Activated naive CD4-positive, alpha-beta T cell treated with anti-CD3 and anti-CD28 coated beads, Interleukin-2, amount 50 U/mL, for 16 hours (primary cell): ENCODE measurements at regions not wholly inside any gene's neighbourhood (a gene's known extent, or its start where the extent isn't known, plus 50 kb on each side); places are given as distances from the start of the nearest gene placed in this dataset.
"Not testable (repeated sequence)": the region's sequence is repeated elsewhere in the genome, so short reads cannot be mapped to it uniquely, and the experiment has no call there.

Experiments used
- DNase-seq: peaks from one replicate; pipeline ENCODE4 v3.0.0-alpha.2; 2020

DNA sequence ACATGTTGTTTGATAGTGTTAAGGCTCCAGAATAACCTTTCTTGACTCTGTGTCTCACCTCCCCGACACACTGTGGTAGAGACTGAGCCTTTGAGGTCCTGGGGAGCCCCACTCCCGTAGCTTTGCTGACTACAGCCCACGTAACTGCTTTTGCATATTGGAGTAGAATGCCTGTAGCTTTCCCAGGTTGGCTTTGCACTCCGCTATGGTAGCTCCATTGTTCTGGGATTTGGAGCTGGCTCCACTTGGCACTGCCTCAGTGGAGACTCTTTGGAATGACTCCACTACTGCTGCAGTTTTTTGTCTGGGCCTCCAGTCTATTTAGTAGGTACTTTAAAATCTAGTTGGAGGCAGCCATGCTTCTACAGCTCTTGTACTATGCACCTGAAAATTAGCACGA, 56.2 kb upstream of the ANXA1 start:
- no peak for DNase-seq

DNA sequence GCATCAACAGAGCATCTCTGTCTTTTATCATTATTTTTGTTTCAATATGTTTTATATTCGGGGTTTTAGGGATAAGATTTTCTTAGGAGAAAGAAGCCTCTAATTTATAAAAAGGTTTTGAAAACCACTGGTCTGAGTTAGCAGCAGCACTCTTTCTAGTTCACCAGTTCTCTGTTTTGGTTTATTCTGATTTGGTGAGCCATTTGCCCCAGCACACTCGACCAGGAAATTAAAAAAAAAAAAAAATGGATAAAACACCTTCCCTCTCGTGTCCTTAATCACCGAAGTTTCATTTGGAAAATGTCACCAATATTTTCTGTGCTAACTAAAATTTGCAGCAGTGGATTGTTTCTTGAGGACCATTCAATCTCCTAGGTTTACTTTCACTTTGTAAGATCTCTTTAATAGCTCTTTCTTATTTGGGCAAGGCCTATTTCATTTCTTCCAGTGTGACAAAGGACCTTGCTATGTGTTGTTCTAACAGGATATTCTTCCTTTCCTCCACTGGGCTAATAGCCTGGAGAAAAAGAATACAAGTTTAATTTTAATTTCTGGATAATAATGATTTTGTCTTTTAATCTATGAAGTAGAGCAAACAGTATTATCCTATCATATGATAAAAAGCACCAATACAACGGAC, 57.8 kb upstream of the ANXA1 start:
- no peak for DNase-seq

GRCh38 chr9:73093016-73093739, 58.5 kb upstream of the ANXA1 start:
- DNase-seq = no peak

GRCh38 chr9:73091909-73092308, 59.8 kb upstream of the ANXA1 start:
- no peak for DNase-seq

DNA sequence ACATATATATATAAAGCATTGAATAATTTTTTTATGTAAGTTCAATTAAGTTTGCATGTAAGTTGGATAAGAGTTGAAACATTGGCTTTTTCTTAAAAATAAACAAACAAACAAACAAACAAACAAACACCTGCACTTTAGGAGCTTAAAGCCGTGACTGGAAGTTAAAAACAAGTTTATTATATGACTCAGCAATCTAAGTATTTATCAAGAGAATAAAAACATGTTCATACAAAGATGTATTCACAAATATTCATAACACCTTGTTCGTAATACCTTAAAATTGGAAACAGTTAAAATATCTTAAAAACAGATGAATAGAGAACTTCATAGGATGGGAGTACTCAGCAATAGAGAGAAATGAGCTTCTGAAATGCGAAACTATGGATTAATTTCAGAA, 61.5 kb upstream of the ANXA1 start:
- no peak for DNase-seq

GRCh38 chr9:73089304-73089985, 62.2 kb upstream of the ANXA1 start:
- DNase-seq = no peak

DNA sequence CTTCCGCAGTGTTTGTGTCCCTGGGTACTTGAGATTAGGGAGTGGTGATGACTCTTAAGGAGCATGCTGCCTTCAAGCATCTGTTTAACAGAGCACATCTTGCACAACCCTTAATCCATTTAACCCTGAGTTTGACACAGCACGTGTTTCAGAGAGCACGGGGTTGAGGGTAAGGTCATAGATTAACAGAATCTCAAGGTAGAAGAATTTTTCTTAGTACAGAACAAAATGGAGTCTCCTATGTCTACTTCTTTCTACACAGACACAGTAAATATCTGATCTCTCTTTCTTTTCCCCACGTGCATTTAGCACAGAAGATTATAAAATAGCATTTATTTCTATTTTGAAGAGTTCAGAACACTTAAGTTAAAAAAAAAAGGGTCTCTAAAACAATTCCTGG, 63.8 kb upstream of the ANXA1 start:
- not testable (repeated sequence) for DNase-seq

DNA sequence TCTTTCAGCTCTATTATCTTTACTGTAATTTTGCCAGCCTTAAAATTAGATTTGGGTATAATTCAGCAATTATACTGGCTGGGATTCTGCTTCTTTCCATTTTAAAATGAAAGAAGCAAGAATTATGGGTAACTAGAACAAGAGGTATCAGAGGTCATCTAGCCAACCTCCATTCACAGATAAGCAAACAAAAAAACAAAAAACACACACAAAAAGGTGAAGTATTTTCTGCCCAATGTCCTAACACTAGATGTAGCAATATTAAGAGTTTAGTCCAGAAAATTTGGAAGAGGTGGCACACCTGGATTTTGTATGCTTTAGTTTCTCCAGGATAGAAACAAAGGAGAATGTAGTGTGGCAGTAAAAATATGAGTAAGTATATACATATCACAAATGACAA, 68.1 kb upstream of the ANXA1 start:
- DNase-seq = no peak

DNA sequence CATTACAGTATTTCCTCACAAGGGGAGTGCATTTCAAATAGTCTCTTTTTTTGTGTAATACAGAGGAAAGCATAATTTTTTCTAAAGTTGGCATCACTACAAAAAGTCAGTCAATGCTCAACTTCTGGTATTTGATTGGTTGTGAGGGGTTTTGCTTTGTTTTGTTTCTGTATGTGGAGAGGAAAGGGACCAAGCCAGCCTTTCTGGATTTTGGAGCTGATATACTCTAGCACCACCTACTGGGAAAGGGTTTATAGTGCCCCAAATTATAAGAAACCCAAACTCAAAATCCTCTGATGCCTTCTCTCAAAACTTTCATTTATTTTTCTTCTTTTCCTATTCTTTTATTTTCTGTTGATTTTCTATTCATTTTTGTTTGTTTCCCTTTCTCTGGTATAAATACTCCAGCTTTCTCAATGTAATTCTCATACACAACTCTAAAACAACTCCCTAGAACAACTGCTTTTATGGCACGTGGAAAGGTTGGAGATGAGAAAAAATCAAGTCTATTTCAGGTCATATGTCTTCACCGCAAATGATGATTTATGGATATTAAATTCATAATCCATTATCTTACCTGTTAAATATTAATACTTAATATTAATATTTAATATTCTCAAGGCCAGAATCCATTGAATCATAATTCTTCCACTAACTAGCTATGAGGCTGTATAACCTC, 69.5 kb upstream of the ANXA1 start:
- DNase-seq = no peak

DNA sequence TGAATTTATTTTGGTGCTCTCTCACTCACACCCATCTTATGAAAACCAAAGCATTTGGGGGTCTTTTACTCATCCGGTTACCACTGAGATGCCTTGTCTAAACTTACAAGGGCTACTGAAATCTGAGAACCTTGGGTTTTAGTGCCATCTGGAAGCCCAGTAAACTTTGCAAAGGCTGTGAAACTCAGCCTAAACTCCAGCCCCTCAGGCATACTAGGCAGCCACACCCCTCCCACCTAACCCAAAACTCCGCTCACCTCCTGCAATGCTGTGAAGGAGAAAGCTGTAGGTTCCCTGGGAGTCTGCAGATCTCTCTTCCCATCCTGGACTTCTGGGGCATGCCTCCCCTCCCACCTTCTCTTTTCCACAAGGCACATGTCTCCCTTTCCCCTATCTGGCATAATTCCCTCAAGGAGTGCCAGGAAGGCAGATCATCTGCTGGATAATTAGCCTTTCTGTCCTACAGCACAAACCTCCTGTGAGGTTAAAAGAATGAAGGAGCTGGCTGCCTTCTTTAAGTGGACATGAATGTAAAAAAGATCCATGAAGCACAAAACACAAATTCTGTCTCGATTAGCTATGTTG, 71.5 kb upstream of the ANXA1 start:
- DNase-seq = no peak

GRCh38 chr9:73079326-73079725, 72.3 kb upstream of the ANXA1 start:
- no peak for DNase-seq

GRCh38 chr9:73077625-73078030, 74.0 kb upstream of the ANXA1 start:
- DNase-seq = no peak

DNA sequence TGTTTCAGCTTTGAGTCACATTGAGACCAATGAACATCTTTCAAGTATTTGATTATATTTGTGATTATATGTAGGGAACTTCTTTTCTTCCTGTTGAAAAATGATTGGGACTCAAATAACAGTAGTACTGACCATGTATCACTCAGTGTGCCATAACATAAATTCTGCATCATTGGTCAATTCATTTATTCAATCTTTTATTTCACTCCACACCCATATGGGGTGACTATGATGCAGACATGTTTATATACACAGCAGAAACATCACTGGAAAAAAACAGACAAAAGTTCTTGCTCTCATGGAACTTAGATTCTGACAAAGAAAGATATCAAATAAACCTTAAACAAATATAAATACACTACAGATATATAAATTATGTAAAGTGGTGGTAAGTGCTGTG, 74.7 kb upstream of the ANXA1 start:
- no peak for DNase-seq

GRCh38 chr9:73074176-73074708, 77.4 kb upstream of the ANXA1 start:
- DNase-seq = no peak

DNA sequence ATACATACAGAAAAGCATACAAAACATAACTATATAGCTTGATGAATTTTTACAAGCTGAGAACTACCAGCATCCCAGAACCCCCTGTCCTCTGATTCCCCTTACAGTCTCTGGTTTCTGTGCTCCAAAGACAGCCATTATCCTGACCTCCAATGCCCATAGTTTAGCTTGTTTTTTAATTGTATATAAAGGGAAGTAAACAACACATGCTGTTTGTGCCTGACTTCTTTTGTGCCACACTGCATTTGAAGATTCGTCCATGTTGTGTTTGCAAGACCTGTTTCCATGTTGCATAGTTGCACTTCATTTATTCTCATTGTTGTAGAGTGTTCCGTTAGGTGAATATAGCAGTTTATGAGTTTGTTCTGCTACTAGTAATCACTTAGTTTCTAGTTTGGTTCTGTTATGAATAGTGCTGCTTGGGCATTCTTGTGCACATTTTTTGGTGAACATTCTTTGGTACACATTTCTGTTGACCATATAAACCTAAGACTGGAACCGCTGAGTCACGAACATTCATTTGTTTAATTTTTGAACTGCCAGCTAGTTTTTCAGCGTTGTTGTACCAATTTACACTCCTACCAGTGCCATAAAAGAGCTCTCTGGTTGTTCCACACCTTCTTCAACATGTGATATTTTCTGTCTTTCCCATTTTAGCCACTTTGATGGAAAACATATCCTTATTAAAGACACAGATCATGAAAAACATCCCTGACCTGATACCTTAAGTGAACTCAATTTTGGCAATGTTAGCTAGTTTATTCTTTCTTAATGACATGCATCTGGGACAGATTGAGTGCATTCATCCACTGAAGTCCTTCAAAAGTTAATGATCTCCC, 78.1 kb upstream of the ANXA1 start:
- no peak for DNase-seq

DNA sequence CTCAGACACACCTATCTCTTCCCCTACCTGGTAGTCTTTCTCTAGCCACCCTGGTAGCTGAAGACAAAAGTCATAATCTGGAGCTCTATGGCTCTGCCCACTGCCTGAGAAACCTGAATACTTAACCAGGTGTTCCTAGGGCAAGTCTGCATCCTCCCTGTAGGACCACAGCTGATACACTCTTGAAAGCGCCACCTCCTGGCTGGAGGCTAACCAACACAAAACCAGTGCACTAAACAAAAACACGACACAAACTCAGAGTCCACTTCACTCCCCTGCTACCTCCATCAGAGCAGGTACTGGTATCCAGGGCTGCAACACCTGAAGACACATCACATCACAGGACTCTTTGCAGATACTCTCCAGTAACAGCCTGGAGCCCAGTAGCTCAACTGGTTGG, 84.6 kb upstream of the ANXA1 start:
- DNase-seq = no peak

DNA sequence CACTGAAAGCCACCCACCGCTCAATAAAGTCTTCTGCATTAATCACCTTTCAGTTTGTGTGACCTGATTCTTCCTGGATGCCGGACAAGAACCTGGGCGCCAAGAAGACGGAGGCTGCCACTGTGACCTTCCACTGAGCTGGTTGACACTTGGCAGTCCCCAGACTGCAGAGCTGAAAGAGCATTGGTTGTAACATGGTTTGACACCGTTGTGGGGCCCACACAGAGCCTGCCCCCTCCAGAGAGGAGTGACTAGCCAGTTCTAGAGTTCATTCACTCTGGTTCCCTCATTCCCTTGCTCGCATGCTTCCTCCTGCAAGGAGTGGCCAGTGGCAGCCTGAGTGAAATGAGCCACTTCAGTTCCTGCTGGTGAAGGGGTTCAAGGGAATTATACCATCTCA, 86.2 kb upstream of the ANXA1 start:
- DNase-seq = no peak

- DNase-seq = no peak
Observed at GRCh38 chr9:73064315-73064714, 87.3 kb upstream of the ANXA1 start.

GRCh38 chr9:73061146-73061545, 90.5 kb upstream of the ANXA1 start:
- no peak for DNase-seq

DNA sequence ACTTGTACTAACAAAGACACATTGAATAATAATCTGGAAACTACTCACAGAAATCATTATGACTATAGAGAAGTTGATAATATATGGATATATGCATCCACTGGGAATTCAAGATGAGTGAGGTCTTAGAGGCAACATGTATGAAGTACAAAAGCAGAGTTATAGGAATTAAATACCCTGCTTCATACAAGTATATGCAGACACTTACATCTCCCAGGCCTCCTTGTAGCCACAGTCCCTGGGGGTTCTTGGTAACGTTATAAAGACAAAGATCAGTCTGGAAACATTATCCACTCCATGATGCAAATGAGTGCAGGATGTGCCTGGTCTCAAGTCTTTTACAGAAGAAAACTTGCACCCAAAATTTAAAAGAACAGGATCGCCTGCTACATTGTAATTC, 92.4 kb upstream of the ANXA1 start:
- DNase-seq = no peak

- no peak for DNase-seq
Observed at GRCh38 chr9:73056245-73056644, 95.4 kb upstream of the ANXA1 start.

GRCh38 chr9:73054091-73054490, 97.6 kb upstream of the ANXA1 start:
- DNase-seq = no peak
